Left ventricle myocardium inferior (tissue), 1 donor: ENCODE measurements at regions not wholly inside any gene's neighbourhood (a gene's known extent, or its start where the extent isn't known, plus 50 kb on each side); places are given as distances from the start of the nearest gene placed in this dataset.

Experiments
- DNase-seq: peaks from one replicate; pipeline ENCODE4 v3.0.0-alpha.2; 2020
- H3K27ac ChIP-seq: fragments of 200-600 bp; replicated peaks from 2 replicates; pipeline ENCODE4 v1.8.0; 2021
- H3K27me3 ChIP-seq: fragments of 200-600 bp; 2 replicates; pipeline ENCODE4 v1.8.0; 2021; ENCODE audit warnings: low read depth
- H3K36me3 ChIP-seq: fragments of 200-600 bp; 2 replicates; pipeline ENCODE4 v1.8.0; 2021
- H3K4me1 ChIP-seq: fragments of 200-600 bp; 2 replicates; pipeline ENCODE4 v1.8.0; 2021
- H3K4me3 ChIP-seq: fragments of 200-600 bp; 2 replicates; pipeline ENCODE4 v1.8.0; 2021; ENCODE audit warnings: mild to moderate bottlenecking, moderate library complexity
- H3K9me3 ChIP-seq: fragments of 200-600 bp; replicated peaks from 2 replicates; pipeline ENCODE4 v1.8.0; 2021
- intact Hi-C: fragments of 100-400 bp; cut with micrococcal nuclease; formaldehyde crosslinking; loops from one replicate; pipeline ENCODE4 v1.11.0; 2022
- TF ChIP-seq, protein P1 (sequence below): fragments of 200-600 bp; IDR thresholded peaks from 2 replicates; pipeline ENCODE4 v1.8.0; 2021; ENCODE audit warnings: antibody characterized with exemption, mild to moderate bottlenecking, borderline replicate concordance
- donor health status: DM: no; HTN: yes; CAD: no; lungs with severe emphysema.

DNA sequence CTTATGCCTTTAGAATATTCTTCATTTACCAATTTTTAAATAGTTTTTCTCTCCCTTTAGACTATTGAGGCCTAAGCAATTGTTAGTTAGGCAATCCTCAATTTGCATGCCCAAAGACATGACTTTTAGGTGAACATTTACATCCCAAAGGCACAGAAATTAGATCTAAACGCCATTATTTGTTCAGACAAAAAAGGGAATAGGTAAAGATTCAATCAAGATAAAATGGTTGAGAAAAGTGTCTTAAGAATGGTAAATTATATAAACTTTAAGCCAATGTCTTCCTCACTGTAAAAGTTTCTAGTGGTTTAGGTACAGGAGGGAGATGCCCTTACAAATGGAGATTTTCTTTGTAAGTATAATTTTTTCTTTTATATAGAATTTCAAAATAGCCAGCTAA is 50.2 kb upstream of the MME start:
- no peak overlapping the region for H3K4me3 ChIP-seq
- DNase-seq, result no peak
- H3K4me1 ChIP-seq, result no peaks in the 10 kb centered on the region

DNA sequence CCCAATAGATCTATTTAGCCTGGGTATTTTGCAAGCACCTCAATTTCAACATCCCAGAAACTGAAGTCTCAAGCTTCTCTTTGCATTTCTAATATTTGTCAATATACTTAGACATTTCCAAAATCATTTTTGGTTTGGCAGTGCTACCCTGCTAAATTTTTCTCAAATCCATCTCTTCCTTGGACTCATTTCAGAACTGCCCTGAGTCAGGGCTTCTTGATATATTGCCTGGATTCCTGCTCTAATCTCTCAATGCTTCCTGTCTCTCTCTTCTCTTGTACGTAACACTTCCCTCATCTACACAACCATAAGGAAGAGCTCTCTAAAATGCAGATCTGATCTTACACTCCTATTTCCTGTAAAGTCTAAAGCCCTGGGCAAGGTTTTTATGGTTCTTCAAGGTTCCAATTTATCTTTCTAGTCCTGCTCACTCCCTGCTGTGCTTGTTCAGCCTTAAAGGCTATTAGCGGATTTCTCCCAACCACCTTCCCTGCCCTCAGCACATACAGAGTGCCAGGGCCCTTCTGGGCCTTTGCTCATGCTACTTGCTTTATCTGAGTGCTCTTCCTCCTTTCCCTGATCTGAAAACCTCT is 53.0 kb upstream of the MME start:
- H3K4me3 ChIP-seq, result no peak overlapping the region
- TF ChIP-seq, protein P1, sequence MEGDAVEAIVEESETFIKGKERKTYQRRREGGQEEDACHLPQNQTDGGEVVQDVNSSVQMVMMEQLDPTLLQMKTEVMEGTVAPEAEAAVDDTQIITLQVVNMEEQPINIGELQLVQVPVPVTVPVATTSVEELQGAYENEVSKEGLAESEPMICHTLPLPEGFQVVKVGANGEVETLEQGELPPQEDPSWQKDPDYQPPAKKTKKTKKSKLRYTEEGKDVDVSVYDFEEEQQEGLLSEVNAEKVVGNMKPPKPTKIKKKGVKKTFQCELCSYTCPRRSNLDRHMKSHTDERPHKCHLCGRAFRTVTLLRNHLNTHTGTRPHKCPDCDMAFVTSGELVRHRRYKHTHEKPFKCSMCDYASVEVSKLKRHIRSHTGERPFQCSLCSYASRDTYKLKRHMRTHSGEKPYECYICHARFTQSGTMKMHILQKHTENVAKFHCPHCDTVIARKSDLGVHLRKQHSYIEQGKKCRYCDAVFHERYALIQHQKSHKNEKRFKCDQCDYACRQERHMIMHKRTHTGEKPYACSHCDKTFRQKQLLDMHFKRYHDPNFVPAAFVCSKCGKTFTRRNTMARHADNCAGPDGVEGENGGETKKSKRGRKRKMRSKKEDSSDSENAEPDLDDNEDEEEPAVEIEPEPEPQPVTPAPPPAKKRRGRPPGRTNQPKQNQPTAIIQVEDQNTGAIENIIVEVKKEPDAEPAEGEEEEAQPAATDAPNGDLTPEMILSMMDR, result no peak
- H3K4me1 ChIP-seq, result no peaks in the 10 kb centered on the region
- H3K9me3 ChIP-seq, result peaks cover 17% of the 10 kb centered on the region
- H3K27ac ChIP-seq, result no peak overlapping the region
- intact Hi-C loops, result no loop called here
- H3K36me3 ChIP-seq, result no peaks in the 10 kb centered on the region
- no peak for DNase-seq
- H3K27me3 ChIP-seq, result no peaks in the 10 kb centered on the region

More for the DNA sequence above, 50.2 kb upstream of the MME start:
- Histone ChIP-seq H3K36me3 (no peaks in the 10 kb centered on the region), H3K27ac (no peak overlapping the region), H3K27me3 (no peaks in the 10 kb centered on the region), H3K9me3 (peaks cover 17% of the 10 kb centered on the region)
- intact Hi-C loops, result no loop called here
- TF ChIP-seq, protein P1, result no peak

DNA sequence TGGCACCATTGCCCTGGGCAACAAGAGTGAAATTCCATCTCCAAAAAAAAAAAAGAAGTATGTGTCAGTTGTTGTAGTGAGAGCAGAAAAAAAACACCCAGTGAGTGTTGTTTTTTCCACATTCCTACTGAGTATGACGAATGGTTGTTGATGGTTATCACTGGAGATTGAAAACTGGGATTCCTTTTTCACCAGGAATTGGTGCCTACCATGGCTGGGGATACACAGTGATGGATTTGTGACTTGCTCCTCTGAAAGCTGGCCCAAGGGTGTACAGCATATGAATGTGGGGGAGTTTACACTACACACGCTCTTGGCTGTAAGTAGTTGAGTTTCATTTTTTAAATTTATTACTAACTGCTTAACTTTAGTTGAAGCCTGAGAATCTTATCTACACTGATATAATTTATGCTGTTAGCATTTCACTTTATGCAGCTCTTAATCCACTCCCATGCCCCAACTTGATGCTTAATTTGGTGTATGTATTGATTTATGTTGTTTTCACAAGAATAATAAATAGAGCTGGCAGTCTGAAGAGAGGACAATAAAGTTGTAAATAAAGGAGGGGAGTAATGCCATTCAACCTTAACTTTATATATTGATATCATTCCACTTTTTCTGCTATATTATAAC is 56.0 kb upstream of the MME start:
- TF ChIP-seq, protein P1, result no peak
- no peaks in the 10 kb centered on the region for H3K4me1 ChIP-seq
- DNase-seq, result no peak
- no peak overlapping the region for H3K27ac ChIP-seq
- H3K36me3 ChIP-seq, result no peaks in the 10 kb centered on the region
- H3K27me3 ChIP-seq, result no peaks in the 10 kb centered on the region
- no peak overlapping the region for H3K4me3 ChIP-seq
- H3K9me3 ChIP-seq, result peaks cover 6% of the 10 kb centered on the region
- intact Hi-C loops, result no loop called here

DNA sequence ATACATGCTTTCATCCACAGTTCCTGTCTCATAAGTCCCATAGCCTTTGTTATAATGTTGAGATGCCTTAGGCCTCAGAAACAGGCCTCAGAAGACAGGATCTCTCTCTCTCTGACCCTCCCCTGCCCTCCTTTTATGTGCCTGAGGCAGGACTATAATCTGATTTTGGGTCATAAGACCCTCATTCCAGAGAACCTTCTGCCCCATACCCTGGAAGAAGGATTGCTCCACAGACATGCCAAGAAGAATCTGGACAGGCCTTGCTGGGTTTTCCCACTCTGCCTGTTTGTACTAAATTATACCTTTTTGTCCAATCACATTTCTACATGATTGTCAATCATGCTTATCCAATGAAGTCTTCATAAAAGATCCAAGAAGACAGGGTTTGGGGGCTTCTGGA is 57.2 kb upstream of the MME start:
- intact Hi-C loops, result no loop called here
- H3K27me3 ChIP-seq, result no peaks in the 10 kb centered on the region
- H3K27ac ChIP-seq, result no peak overlapping the region
- no peaks in the 10 kb centered on the region for H3K36me3 ChIP-seq
- no peak for DNase-seq
- H3K4me1 ChIP-seq, result no peaks in the 10 kb centered on the region
- H3K9me3 ChIP-seq, result no peaks in the 10 kb centered on the region
- TF ChIP-seq, protein P1, result no peak
- H3K4me3 ChIP-seq, result no peak overlapping the region

DNA sequence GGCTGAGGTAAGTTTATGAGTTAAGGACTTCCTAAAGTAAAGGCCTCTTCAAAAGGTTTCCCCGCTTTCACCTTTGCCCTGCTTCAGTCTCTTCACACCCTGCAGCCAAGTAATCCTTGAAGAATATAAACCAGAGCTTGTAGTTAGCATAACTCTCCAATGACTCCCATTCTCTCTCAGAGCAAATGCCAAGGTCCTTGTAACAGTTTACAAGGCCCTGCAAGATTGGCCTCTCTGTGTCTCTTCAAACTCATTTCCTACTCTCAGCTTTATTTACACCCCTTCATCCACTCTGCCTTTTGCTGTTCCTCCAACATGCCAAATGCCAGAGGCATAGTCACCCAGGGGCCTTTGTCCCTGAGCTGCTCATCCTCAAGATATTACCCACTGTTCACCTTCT is 60.5 kb upstream of the MME start:
- intact Hi-C loops, result no loop called here
- Histone ChIP-seq H3K27ac (no peak overlapping the region), H3K4me3 (no peak overlapping the region), H3K9me3 (no peaks in the 10 kb centered on the region), H3K27me3 (no peaks in the 10 kb centered on the region), H3K36me3 (no peaks in the 10 kb centered on the region), H3K4me1 (no peaks in the 10 kb centered on the region)
- TF ChIP-seq, protein P1, result no peak
- DNase-seq, result no peak
